CD14-positive monocyte (primary cell): ENCODE measurements at regions not wholly inside any gene's neighbourhood (a gene's known extent, or its start where the extent isn't known, plus 50 kb on each side); places are given as distances from the start of the nearest gene placed in this dataset.

ENCODE experiments used
- DNase-seq, 3 donors: peaks; one replicate each; pipeline ENCODE4 v3.0.0-alpha.2; 2011 to 2022
- H2AFZ ChIP-seq: 2 replicates; pipeline ENCODE4 v1.6.0; 2012; ENCODE audit warnings: mild to moderate bottlenecking, low read depth, low read length, inconsistent platforms; ENCODE audit not compliant: insufficient read depth, poor library complexity, severe bottlenecking
- H3K27ac ChIP-seq, 2 donors: 1 replicate in 1 of 2; 2 replicates in 1 of 2; pipeline ENCODE4 v1.5.1; 2012 to 2013; ENCODE audit warnings: low read length in 2 of 2, control low read depth in 1 of 2, inconsistent platforms in 1 of 2, low read depth in 1 of 2, mild to moderate bottlenecking in 1 of 2
- H3K27me3 ChIP-seq, 2 donors: one replicate each; pipeline versions ENCODE4 v1.6.0 to v1.6.1; 2011 to 2013; ENCODE audit warnings: low read length in 2 of 2; ENCODE audit not compliant: control insufficient read depth in 2 of 2, insufficient read depth in 2 of 2
- H3K36me3 ChIP-seq, 2 donors: replicated peaks in 1 of 2; 1 replicate in 1 of 2; 2 replicates in 1 of 2; pipeline versions ENCODE4 v1.5.1 to v1.6.1; 2012 to 2013; ENCODE audit warnings: low read length in 2 of 2, control low read depth in 1 of 2, inconsistent platforms in 1 of 2, mild to moderate bottlenecking in 1 of 2; ENCODE audit not compliant: insufficient read depth in 2 of 2, control insufficient read depth in 1 of 2
- H3K4me1 ChIP-seq, 2 donors: 1 replicate in 1 of 2; 2 replicates in 1 of 2; pipeline versions ENCODE4 v1.5.1 to v1.6.1; 2012 to 2013; ENCODE audit warnings: low read length in 2 of 2, control low read depth in 1 of 2, inconsistent platforms in 1 of 2, mild to moderate bottlenecking in 1 of 2, moderate library complexity in 1 of 2; ENCODE audit not compliant: insufficient read depth in 2 of 2, control insufficient read depth in 1 of 2
- H3K4me2 ChIP-seq: replicated peaks from 2 replicates; pipeline ENCODE3; 2012; ENCODE audit warnings: low read length, moderate library complexity, mild to moderate bottlenecking; ENCODE audit not compliant: poor library complexity, severe bottlenecking; ENCODE audit errors: extremely low read depth
- H3K4me3 ChIP-seq, 3 experiments: fragments of 200-600 bp in 1 of 3; sonication (generic) in 1 of 3; replicated peaks in 1 of 3; 1 replicate in 2 of 3; 2 replicates in 1 of 3; pipeline ENCODE4 v1.5.1; 2011 to 2013; ENCODE audit warnings: low read length in 3 of 3, mild to moderate bottlenecking in 3 of 3, control low read depth in 2 of 3, low read depth in 2 of 3, inconsistent platforms in 1 of 3, moderate library complexity in 1 of 3
- H3K79me2 ChIP-seq: 2 replicates; pipeline ENCODE4 v1.6.0; 2012; ENCODE audit warnings: mild to moderate bottlenecking, control low read depth, inconsistent platforms, low read length, moderate library complexity; ENCODE audit not compliant: insufficient read depth
- H3K9ac ChIP-seq: 2 replicates; pipeline ENCODE4 v1.6.0; 2017; ENCODE audit warnings: low read length, mild to moderate bottlenecking; ENCODE audit not compliant: insufficient read depth, poor library complexity, severe bottlenecking
- H3K9me3 ChIP-seq, 2 donors: replicated peaks in 1 of 2; 1 replicate in 1 of 2; 2 replicates in 1 of 2; pipeline versions ENCODE4 v1.5.1 to v1.6.1; 2012 to 2013; ENCODE audit warnings: low read length in 2 of 2, control low read depth in 1 of 2; ENCODE audit not compliant: control insufficient read depth in 1 of 2, insufficient read depth in 1 of 2
- H4K20me1 ChIP-seq: 2 replicates; pipeline ENCODE4 v1.6.0; 2012; ENCODE audit warnings: mild to moderate bottlenecking, low read length, control low read depth, moderate library complexity; ENCODE audit not compliant: insufficient read depth
- H3K27ac Mint-ChIP-seq, 7 donors: one replicate each; pipeline ENCODE4 v1.8.0; 2020; ENCODE audit warnings: mild to moderate bottlenecking in 7 of 7, mixed read lengths in 7 of 7, moderate library complexity in 6 of 7, inconsistent platforms in 2 of 7
- H3K27me3 Mint-ChIP-seq, 3 donors: one replicate each; pipeline ENCODE4 v1.8.0; 2021 to 2022; ENCODE audit warnings: low read depth in 3 of 3, mild to moderate bottlenecking in 3 of 3, mixed read lengths in 3 of 3, moderate library complexity in 3 of 3, inconsistent platforms in 1 of 3
- H3K36me3 Mint-ChIP-seq, 2 donors: one replicate each; pipeline ENCODE4 v1.8.0; 2020; ENCODE audit warnings: mixed read lengths in 2 of 2, inconsistent platforms in 1 of 2, mild to moderate bottlenecking in 1 of 2
- H3K4me1 Mint-ChIP-seq: one replicate; pipeline ENCODE4 v1.8.0; 2020; ENCODE audit warnings: mild to moderate bottlenecking, mixed read lengths
- H3K4me3 Mint-ChIP-seq, 2 donors: one replicate each; pipeline ENCODE4 v1.8.0; 2020; ENCODE audit warnings: mild to moderate bottlenecking in 2 of 2, mixed read lengths in 2 of 2, moderate library complexity in 1 of 2
- H3K9me3 Mint-ChIP-seq, 7 donors: one replicate each; pipeline ENCODE4 v1.8.0; 2020 to 2022; ENCODE audit warnings: mixed read lengths in 7 of 7, mild to moderate bottlenecking in 6 of 7, moderate library complexity in 6 of 7, inconsistent platforms in 2 of 7
- CTCF ChIP-seq: fragments of 200-600 bp; IDR thresholded peaks from one replicate; pipeline ENCODE4 v1.8.0; 2022; ENCODE audit warnings: antibody characterized with exemption, mild to moderate bottlenecking
- WGBS: methylation state at CpG from one replicate; pipeline ENCODE4 v1.1.5; 2013; ENCODE audit warnings: missing lambda C conversion rate; ENCODE audit not compliant: insufficient coverage; 5-methylcytosine and 5-hydroxymethylcytosine counted together
- intact Hi-C, 2 donors: fragments of 100-400 bp; cut with micrococcal nuclease; formaldehyde crosslinking; loops; one replicate each; pipeline versions ENCODE4 v1.15.0 to v1.15.1; 2023

GRCh38 chr18:38966841-38967240, 1401.2 kb upstream of the CELF4 start:
- Mint-ChIP-seq H3K27me3 (no peaks in the 10 kb centered on the region), H3K4me3 (no peak overlapping the region), H3K4me1 (no peaks in the 10 kb centered on the region), H3K27ac (no peak overlapping the region), H3K9me3 (peaks cover 2 to 11% (median 5%) of the 10 kb centered on the region in 7 donors), H3K36me3 (no peaks in the 10 kb centered on the region)
- Histone ChIP-seq H3K4me3 (no peak overlapping the region), H2AFZ (no peak overlapping the region), H4K20me1 (no peaks in the 10 kb centered on the region), H3K36me3 (no peaks in the 10 kb centered on the region), H3K27ac (no peak overlapping the region), H3K4me2 (no peak overlapping the region), H3K27me3 (no peaks in the 10 kb centered on the region), H3K9me3 (no peaks in the 10 kb centered on the region), H3K9ac (no peak overlapping the region), H3K4me1 (no peaks in the 10 kb centered on the region), H3K79me2 (no peaks in the 10 kb centered on the region)
- TF ChIP-seq CTCF, result no peak
- intact Hi-C loops, result no loop called here
- DNase-seq, result no peak

- H3K36me3 ChIP-seq, result no peaks in the 10 kb centered on the region
- no peak overlapping the region for H3K27ac Mint-ChIP-seq
These were observed 1398.5 kb upstream of the CELF4 start for GRCh38 chr18:38963943-38964660.

More at GRCh38 chr18:38963943-38964660, 1398.5 kb upstream of the CELF4 start:
- no peaks in the 10 kb centered on the region for H3K79me2 ChIP-seq
- Mint-ChIP-seq H3K4me3 (no peak overlapping the region), H3K36me3 (no peaks in the 10 kb centered on the region), H3K4me1 (no peaks in the 10 kb centered on the region), H3K9me3 (peaks cover 3 to 11% (median 6%) of the 10 kb centered on the region in 7 donors), H3K27me3 (no peaks in the 10 kb centered on the region)
- no peak for DNase-seq
- H3K4me3 ChIP-seq, result no peak overlapping the region
- intact Hi-C loops, result no loop called here
- H3K27ac ChIP-seq, result no peak overlapping the region
- TF ChIP-seq CTCF, result no peak
- H3K9me3 ChIP-seq, result no peaks in the 10 kb centered on the region
- H3K27me3 ChIP-seq, result no peaks in the 10 kb centered on the region
- H3K4me1 ChIP-seq, result no peaks in the 10 kb centered on the region
- no CpG with 5 or more reads among the region's 3 CpGs for WGBS
- no peak overlapping the region for H3K9ac ChIP-seq
- no peak overlapping the region for H2AFZ ChIP-seq
- no peak overlapping the region for H3K4me2 ChIP-seq
- H4K20me1 ChIP-seq, result no peaks in the 10 kb centered on the region
